Ovary (tissue), 3 donors: ENCODE measurements at regions not wholly inside any gene's neighbourhood (a gene's known extent, or its start where the extent isn't known, plus 50 kb on each side); places are given as distances from the start of the nearest gene placed in this dataset.

Experiments used
- EP300 ChIP-seq: sonication (generic); formaldehyde crosslinking; IDR thresholded peaks from one replicate; pipeline ENCODE4 v1.6.1; 2017; ENCODE audit warnings: antibody characterized with exemption
- POLR2A ChIP-seq: fragments of 450-650 bp; IDR thresholded peaks from one replicate; pipeline ENCODE4 v1.6.1; 2017; ENCODE audit warnings: antibody characterized with exemption, mild to moderate bottlenecking, moderate library complexity
- TF ChIP-seq, protein P1 (sequence below), 3 donors: fragments of 450-650 bp in 2 of 3; fragments of 200-600 bp in 1 of 3; IDR thresholded peaks; one replicate each; pipeline versions ENCODE4 v1.5.1 to v1.8.0; 2016 to 2022; ENCODE audit warnings: antibody characterized with exemption in 3 of 3, mild to moderate bottlenecking in 1 of 3
- donor health status: DM: no; HTN: no; CAD: no.

GRCh38 chrX:13208281-13208935 lies 111.4 kb downstream of the ATXN3L start:
- TF ChIP-seq, protein P1, sequence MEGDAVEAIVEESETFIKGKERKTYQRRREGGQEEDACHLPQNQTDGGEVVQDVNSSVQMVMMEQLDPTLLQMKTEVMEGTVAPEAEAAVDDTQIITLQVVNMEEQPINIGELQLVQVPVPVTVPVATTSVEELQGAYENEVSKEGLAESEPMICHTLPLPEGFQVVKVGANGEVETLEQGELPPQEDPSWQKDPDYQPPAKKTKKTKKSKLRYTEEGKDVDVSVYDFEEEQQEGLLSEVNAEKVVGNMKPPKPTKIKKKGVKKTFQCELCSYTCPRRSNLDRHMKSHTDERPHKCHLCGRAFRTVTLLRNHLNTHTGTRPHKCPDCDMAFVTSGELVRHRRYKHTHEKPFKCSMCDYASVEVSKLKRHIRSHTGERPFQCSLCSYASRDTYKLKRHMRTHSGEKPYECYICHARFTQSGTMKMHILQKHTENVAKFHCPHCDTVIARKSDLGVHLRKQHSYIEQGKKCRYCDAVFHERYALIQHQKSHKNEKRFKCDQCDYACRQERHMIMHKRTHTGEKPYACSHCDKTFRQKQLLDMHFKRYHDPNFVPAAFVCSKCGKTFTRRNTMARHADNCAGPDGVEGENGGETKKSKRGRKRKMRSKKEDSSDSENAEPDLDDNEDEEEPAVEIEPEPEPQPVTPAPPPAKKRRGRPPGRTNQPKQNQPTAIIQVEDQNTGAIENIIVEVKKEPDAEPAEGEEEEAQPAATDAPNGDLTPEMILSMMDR (IDR thresholded peaks at IDR 0.05), result no peak
- TF ChIP-seq POLR2A (no peak), EP300 (no peak)
